Stimulated activated CD4-positive, alpha-beta T cell treated with anti-CD3 and anti-CD28 coated beads, Interleukin-15, amount 100 ng/mL, for 24 hours (primary cell): ENCODE measurements at regions not wholly inside any gene's neighbourhood (a gene's known extent, or its start where the extent isn't known, plus 50 kb on each side); places are given as distances from the start of the nearest gene placed in this dataset.

Experiments used
- DNase-seq: peaks from one replicate; pipeline ENCODE4 v3.0.0-alpha.2; 2020

GRCh38 chr14:101220921-101221510, 317.5 kb upstream of the RTL1 start:
- no peak for DNase-seq

- no peak for DNase-seq
Measured at GRCh38 chr14:101221549-101222160, 318.1 kb upstream of the RTL1 start.

- no peak for DNase-seq
Measured at GRCh38 chr14:101222362-101223070, 319.0 kb upstream of the RTL1 start.

- no peak for DNase-seq
Measured at GRCh38 chr14:101223127-101223526, 319.6 kb upstream of the RTL1 start.

GRCh38 chr14:101223561-101224162, 320.1 kb upstream of the RTL1 start:
- no peak for DNase-seq

GRCh38 chr14:101224356-101225156, 321.0 kb upstream of the RTL1 start:
- no peak for DNase-seq

GRCh38 chr14:101225157-101226152, 321.9 kb upstream of the RTL1 start:
- no peak for DNase-seq

GRCh38 chr14:101226265-101226602, 322.7 kb upstream of the RTL1 start:
- no peak for DNase-seq

- no peak for DNase-seq
Measured at GRCh38 chr14:101226603-101227425, 323.3 kb upstream of the RTL1 start.

GRCh38 chr14:101227611-101228594, 324.4 kb upstream of the RTL1 start:
- no peak for DNase-seq

GRCh38 chr14:101228949-101229541, 325.5 kb upstream of the RTL1 start:
- DNase-seq, result no peak

GRCh38 chr14:101229666-101230065, 326.1 kb upstream of the RTL1 start:
- no peak for DNase-seq

- DNase-seq, result no peak
Measured at GRCh38 chr14:101230161-101230850, 326.8 kb upstream of the RTL1 start.

GRCh38 chr14:101230851-101231550, 327.5 kb upstream of the RTL1 start:
- no peak for DNase-seq

GRCh38 chr14:101231828-101232227, 328.3 kb upstream of the RTL1 start:
- DNase-seq, result no peak

- no peak for DNase-seq
Measured at GRCh38 chr14:101232340-101233020, 328.8 kb upstream of the DIO3 start.

GRCh38 chr14:101233021-101233366, 328.3 kb upstream of the DIO3 start:
- no peak for DNase-seq

- DNase-seq, result no peak
Measured at GRCh38 chr14:101233391-101233790, 327.9 kb upstream of the DIO3 start.
